H1 (cell line): ENCODE measurements at regions not wholly inside any gene's neighbourhood (a gene's known extent, or its start where the extent isn't known, plus 50 kb on each side); places are given as distances from the start of the nearest gene placed in this dataset.

Source experiments
- CTCF ChIA-PET: fragments of 300-600 bp; sonication (Branson Sonifier 250); formaldehyde crosslinking; loops from one replicate; lab custom pipeline; 2021; ENCODE audit not compliant: partially characterized antibody; lab: Charles Lee
- POLR2A ChIA-PET: fragments of 300-600 bp; sonication (Branson Sonifier 250); formaldehyde crosslinking; loops from one replicate; lab custom pipeline; 2021; ENCODE audit warnings: inconsistent platforms; ENCODE audit not compliant: partially characterized antibody; lab: Charles Lee
- DNase-seq, 2 experiments: peaks; one replicate each; pipeline versions ENCODE4 v3.0.0 to v3.0.0-alpha.2; 2010 to 2022; ENCODE audit warnings: low spot score in 2 of 2, low read depth in 1 of 2, mixed read lengths in 1 of 2
- FAIRE-seq: peaks from 2 replicates; lab custom pipeline; 2011; peaks lifted over from hg19 to GRCh38; lab: Jason Lieb, UNC
- H2AFZ ChIP-seq: 2 replicates; pipeline ENCODE4 v1.8.1; 2012; ENCODE audit warnings: low read length, inconsistent platforms
- H2AK5ac ChIP-seq: 2 replicates; pipeline ENCODE4 v1.6.1; 2013; ENCODE audit warnings: low read depth, low read length
- H2BK120ac ChIP-seq: replicated peaks from 2 replicates; pipeline ENCODE3; 2013; ENCODE audit warnings: low read depth, low read length, inconsistent platforms
- H2BK12ac ChIP-seq: 2 replicates; pipeline ENCODE4 v1.6.1; 2013; ENCODE audit warnings: low read depth, low read length
- H2BK15ac ChIP-seq: 2 replicates; pipeline ENCODE4 v1.6.1; 2013; ENCODE audit warnings: low read length
- H2BK20ac ChIP-seq: 2 replicates; pipeline ENCODE4 v1.6.1; 2013; ENCODE audit warnings: low read length
- H2BK5ac ChIP-seq: 2 replicates; pipeline ENCODE4 v1.6.1; 2013; ENCODE audit warnings: low read depth, low read length
- H3K14ac ChIP-seq: 2 replicates; pipeline ENCODE4 v1.6.1; 2013; ENCODE audit warnings: inconsistent platforms; ENCODE audit not compliant: insufficient read length
- H3K18ac ChIP-seq: 2 replicates; pipeline ENCODE4 v1.6.1; 2013; ENCODE audit warnings: low read length; ENCODE audit errors: extremely low read depth
- H3K23ac ChIP-seq: 2 replicates; pipeline ENCODE4 v1.6.1; 2013; ENCODE audit warnings: inconsistent platforms; ENCODE audit not compliant: insufficient read length
- H3K23me2 ChIP-seq: 2 replicates; pipeline ENCODE4 v1.6.1; 2013; ENCODE audit warnings: low read depth, low read length
- H3K27ac ChIP-seq: 2 replicates; pipeline ENCODE4 v1.6.1; 2011; ENCODE audit warnings: low read depth, low read length, inconsistent platforms
- H3K27me3 ChIP-seq, 4 experiments: replicated peaks in 1 of 4; 1 replicate in 1 of 4; 2 replicates in 3 of 4; pipeline versions ENCODE4 v1.6.1 to v1.8.1; 2011 to 2013; ENCODE audit warnings: low read length in 3 of 4, mild to moderate bottlenecking in 3 of 4, inconsistent platforms in 2 of 4, mixed read lengths in 2 of 4, moderate library complexity in 1 of 4; ENCODE audit not compliant: control insufficient read depth in 3 of 4, insufficient read depth in 3 of 4; ENCODE audit errors: extremely low read depth in 1 of 4
- H3K36me3 ChIP-seq, 4 experiments: 2 replicates each; pipeline versions ENCODE4 v1.6.1 to v1.8.1; 2011 to 2013; ENCODE audit warnings: mild to moderate bottlenecking in 4 of 4, low read length in 3 of 4, moderate library complexity in 2 of 4, control low read depth in 1 of 4, inconsistent platforms in 1 of 4; ENCODE audit not compliant: insufficient read depth in 4 of 4, control insufficient read depth in 2 of 4
- H3K4ac ChIP-seq: replicated peaks from 2 replicates; pipeline ENCODE3; 2013; ENCODE audit warnings: low read length, low read depth, mixed read lengths, inconsistent platforms; ENCODE audit not compliant: insufficient read length
- H3K4me1 ChIP-seq, 4 experiments: replicated peaks in 1 of 4; 1 replicate in 1 of 4; 2 replicates in 3 of 4; pipeline versions ENCODE4 v1.6.1 to v1.8.1; 2011 to 2013; ENCODE audit warnings: low read length in 3 of 4, inconsistent platforms in 2 of 4, mixed read lengths in 1 of 4; ENCODE audit not compliant: insufficient read depth in 4 of 4, control insufficient read depth in 3 of 4
- H3K4me2 ChIP-seq, 2 experiments: 2 replicates each; pipeline versions ENCODE4 v1.6.1 to v1.8.1; 2011 to 2013; ENCODE audit warnings: low read depth in 2 of 2, low read length in 2 of 2, control low read depth in 1 of 2, inconsistent platforms in 1 of 2, mild to moderate bottlenecking in 1 of 2; ENCODE audit not compliant: insufficient read depth in 1 of 2
- H3K4me3 ChIP-seq, 4 experiments: fragments of 200-600, 300-600 bp in 1 of 4; sonication (generic), shearing (Covaris generic), sonication (Bioruptor Twin) in 1 of 4; 2 replicates each; pipeline versions ENCODE4 v1.5.1 to v1.8.1; 2011 to 2016; ENCODE audit warnings: low read length in 4 of 4, low read depth in 3 of 4, control low read depth in 2 of 4, inconsistent platforms in 2 of 4, mild to moderate bottlenecking in 2 of 4, mixed read lengths in 1 of 4, moderate library complexity in 1 of 4; ENCODE audit not compliant: insufficient read depth in 2 of 4; ENCODE audit errors: extremely low read depth in 1 of 4
- H3K56ac ChIP-seq: replicated peaks from 2 replicates; pipeline ENCODE3; 2013; ENCODE audit warnings: low read depth, mild to moderate bottlenecking, mixed read lengths, low read length, inconsistent platforms; ENCODE audit not compliant: insufficient read length
- H3K79me1 ChIP-seq: 2 replicates; pipeline ENCODE4 v1.6.1; 2013; ENCODE audit warnings: low read depth, low read length, control low read depth
- H3K79me2 ChIP-seq, 2 experiments: 2 replicates each; pipeline versions ENCODE4 v1.6.1 to v1.8.1; 2012 to 2013; ENCODE audit warnings: low read length in 2 of 2, mild to moderate bottlenecking in 2 of 2, inconsistent platforms in 1 of 2; ENCODE audit not compliant: insufficient read depth in 2 of 2, control insufficient read depth in 1 of 2
- H3K9ac ChIP-seq, 4 experiments: replicated peaks in 1 of 4; 1 replicate in 1 of 4; 2 replicates in 3 of 4; pipeline versions ENCODE4 v1.6.1 to v1.8.1; 2011 to 2013; ENCODE audit warnings: low read depth in 3 of 4, low read length in 3 of 4, control low read depth in 2 of 4, mild to moderate bottlenecking in 2 of 4, moderate library complexity in 2 of 4, inconsistent platforms in 1 of 4; ENCODE audit errors: extremely low read depth in 1 of 4
- H3K9me3 ChIP-seq, 2 experiments: 2 replicates each; pipeline versions ENCODE4 v1.6.1 to v1.8.1; 2012 to 2013; ENCODE audit warnings: mild to moderate bottlenecking in 2 of 2, moderate library complexity in 2 of 2, control low read depth in 1 of 2, inconsistent platforms in 1 of 2, low read depth in 1 of 2, low read length in 1 of 2, mixed read lengths in 1 of 2; ENCODE audit not compliant: insufficient read depth in 2 of 2
- H4K20me1 ChIP-seq, 2 experiments: replicated peaks in 1 of 2; 2 replicates each; pipeline versions ENCODE3 to v1.8.1; 2011 to 2013; ENCODE audit warnings: inconsistent platforms in 2 of 2, low read length in 2 of 2, mild to moderate bottlenecking in 1 of 2; ENCODE audit not compliant: insufficient read depth in 2 of 2, control insufficient read depth in 1 of 2
- H4K5ac ChIP-seq: 2 replicates; pipeline ENCODE4 v1.6.1; 2013; ENCODE audit warnings: low read length, low read depth, mixed read lengths, inconsistent platforms; ENCODE audit not compliant: insufficient read length
- H4K8ac ChIP-seq: 2 replicates; pipeline ENCODE4 v1.8.0; 2013; ENCODE audit warnings: mild to moderate bottlenecking, moderate library complexity, low read length, inconsistent platforms; ENCODE audit not compliant: insufficient read depth; ENCODE audit errors: extremely low read depth
- H4K91ac ChIP-seq: replicated peaks from 2 replicates; pipeline ENCODE3; 2013; ENCODE audit warnings: low read length, mixed read lengths, inconsistent platforms; ENCODE audit not compliant: insufficient read length
- CHD7 ChIP-seq: fragments of 300-600 bp; sonication (generic); IDR thresholded peaks from 2 replicates; pipeline ENCODE4 v1.7.1; 2012; ENCODE audit warnings: low read length, moderate library complexity, mild to moderate bottlenecking, inconsistent platforms; ENCODE audit not compliant: insufficient replicate concordance
- WGBS, 2 experiments: shearing (Covaris generic) in 1 of 2; methylation state at CpG; one replicate each; pipeline versions ENCODE4 v1.1.6 to v1.1.7; 2013 to 2015; ENCODE audit warnings: low lambda C conversion rate in 2 of 2, mixed read lengths in 2 of 2, inconsistent platforms in 1 of 2, low coverage in 1 of 2, missing lambda C conversion rate in 1 of 2; ENCODE audit not compliant: insufficient replicate concordance in 2 of 2, insufficient coverage in 1 of 2, insufficient read length in 1 of 2; ENCODE audit errors: extremely low coverage in 1 of 2, missing lambda C conversion rate in 1 of 2; 5-methylcytosine and 5-hydroxymethylcytosine counted together

- no peak for FAIRE-seq
- Histone ChIP-seq H3K18ac (no peak overlapping the region), H2AFZ (no peak overlapping the region; the same call in 1 of the 2 replicates), H3K23ac (no peak overlapping the region), H3K4me1 (no peaks in the 10 kb centered on the region), H2BK15ac (no peak overlapping the region), H4K91ac (no peak overlapping the region), H2BK5ac (no peak overlapping the region), H3K4ac (no peak overlapping the region), H3K23me2 (peaks cover 2% of the 10 kb centered on the region; the same call in 1 of the 2 replicates), H3K36me3 (no peaks in the 10 kb centered on the region), H3K9ac (no peak overlapping the region), H3K27me3 (no peaks in the 10 kb centered on the region), H2BK120ac (no peak overlapping the region), H4K5ac (no peak overlapping the region), H3K9me3 (no peaks in the 10 kb centered on the region), H3K79me1 (no peaks in the 10 kb centered on the region), H3K4me3 (no peak overlapping the region), H3K56ac (no peak overlapping the region), H2AK5ac (no peak overlapping the region), H3K4me2 (no peak overlapping the region), H4K8ac (no peak overlapping the region), H3K27ac (no peak overlapping the region), H3K14ac (no peak overlapping the region), H4K20me1 (no peaks in the 10 kb centered on the region), H3K79me2 (no peaks in the 10 kb centered on the region), H2BK12ac (no peak overlapping the region), H2BK20ac (no peak overlapping the region)
- DNase-seq: no peak
- CTCF ChIA-PET: no interaction called here
- WGBS, 2 experiments: 94% methylated on average over 1 of the region's 1 CpG; no CpG with 5 or more reads in 1 of the 2 experiments
- POLR2A ChIA-PET: no interaction called here
- no peak for TF ChIP-seq CHD7
Measured at GRCh38 chr6:88321306-88321705, 155.2 kb upstream of the CNR1 start.
